Omental fat pad (tissue), 3 donors: ENCODE measurements at regions not wholly inside any gene's neighbourhood (a gene's known extent, or its start where the extent isn't known, plus 50 kb on each side); places are given as distances from the start of the nearest gene placed in this dataset.

Source experiments
- ATAC-seq: fragments of 150-250 bp; one replicate; pipeline ENCODE4 v1.9.1; 2016; ENCODE audit warnings: mild to moderate bottlenecking, moderate library complexity; ENCODE audit not compliant: low FRiP score
- DNase-seq: peaks from one replicate; pipeline ENCODE4 v3.0.0-alpha.2; 2019; ENCODE audit warnings: low spot score
- TF ChIP-seq, protein P1 (sequence below), 3 donors: fragments of 450-650 bp; IDR thresholded peaks; one replicate each; pipeline ENCODE4 v1.5.1; 2016 to 2017; ENCODE audit warnings: antibody characterized with exemption in 3 of 3, mild to moderate bottlenecking in 3 of 3, moderate library complexity in 2 of 3

GRCh38 chr4:186002853-186003252 lies 66.1 kb upstream of the TLR3 start:
- ATAC-seq: no peak
- no peak for DNase-seq
- TF ChIP-seq, protein P1, sequence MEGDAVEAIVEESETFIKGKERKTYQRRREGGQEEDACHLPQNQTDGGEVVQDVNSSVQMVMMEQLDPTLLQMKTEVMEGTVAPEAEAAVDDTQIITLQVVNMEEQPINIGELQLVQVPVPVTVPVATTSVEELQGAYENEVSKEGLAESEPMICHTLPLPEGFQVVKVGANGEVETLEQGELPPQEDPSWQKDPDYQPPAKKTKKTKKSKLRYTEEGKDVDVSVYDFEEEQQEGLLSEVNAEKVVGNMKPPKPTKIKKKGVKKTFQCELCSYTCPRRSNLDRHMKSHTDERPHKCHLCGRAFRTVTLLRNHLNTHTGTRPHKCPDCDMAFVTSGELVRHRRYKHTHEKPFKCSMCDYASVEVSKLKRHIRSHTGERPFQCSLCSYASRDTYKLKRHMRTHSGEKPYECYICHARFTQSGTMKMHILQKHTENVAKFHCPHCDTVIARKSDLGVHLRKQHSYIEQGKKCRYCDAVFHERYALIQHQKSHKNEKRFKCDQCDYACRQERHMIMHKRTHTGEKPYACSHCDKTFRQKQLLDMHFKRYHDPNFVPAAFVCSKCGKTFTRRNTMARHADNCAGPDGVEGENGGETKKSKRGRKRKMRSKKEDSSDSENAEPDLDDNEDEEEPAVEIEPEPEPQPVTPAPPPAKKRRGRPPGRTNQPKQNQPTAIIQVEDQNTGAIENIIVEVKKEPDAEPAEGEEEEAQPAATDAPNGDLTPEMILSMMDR (IDR thresholded peaks at IDR 0.05): no peak

DNA sequence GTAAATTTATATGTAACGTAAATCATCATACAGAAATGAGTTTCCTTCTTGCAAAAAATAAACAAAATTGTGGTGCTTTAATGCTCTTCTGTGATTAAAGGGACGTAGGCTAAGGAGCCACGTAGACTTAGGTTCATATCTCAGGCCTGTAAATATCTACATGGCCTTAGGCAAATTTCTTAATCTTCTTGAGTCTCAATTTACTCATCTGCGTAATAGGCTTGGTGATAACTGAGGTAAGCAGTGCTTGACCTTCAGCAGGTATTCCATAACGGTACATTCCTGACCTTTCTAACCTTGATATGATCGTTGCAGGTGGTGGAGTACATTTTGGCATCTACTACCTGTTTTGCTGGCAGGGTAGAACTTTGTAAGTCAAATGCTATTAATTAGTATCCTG lies 65.2 kb upstream of the TLR3 start:
- TF ChIP-seq, protein P1 (IDR thresholded peaks at IDR 0.05): no peak
- DNase-seq: no peak
- ATAC-seq: no peak

- ATAC-seq (no peak), DNase-seq (no peak)
- TF ChIP-seq, protein P1 (IDR thresholded peaks at IDR 0.05): no peak
Measured at GRCh38 chr4:186008057-186008456, 60.9 kb upstream of the TLR3 start.

- DNase-seq (no peak), ATAC-seq (no peak)
- TF ChIP-seq, protein P1 (IDR thresholded peaks at IDR 0.05): no peak
Measured at GRCh38 chr4:186009976-186010375, 59.0 kb upstream of the TLR3 start.

DNA sequence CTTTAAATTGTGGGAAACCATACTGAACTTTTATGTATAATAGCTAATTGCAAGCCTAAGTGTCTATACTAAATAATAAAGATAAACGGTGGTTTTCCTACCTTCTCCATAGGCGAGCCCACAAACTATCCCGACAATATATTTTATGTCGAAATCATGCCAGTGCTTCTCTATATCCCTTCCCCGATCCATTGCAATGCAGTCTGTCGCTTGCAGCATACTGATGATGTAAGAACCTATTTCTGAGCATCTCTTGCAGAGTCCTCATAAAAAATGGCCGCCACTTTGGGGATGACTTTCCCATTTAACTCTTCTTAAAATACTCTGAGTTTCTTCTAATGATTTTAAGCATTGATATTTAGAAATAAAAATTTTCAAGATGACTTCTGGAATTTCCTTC lies 58.1 kb upstream of the TLR3 start:
- ATAC-seq (no peak), DNase-seq (no peak)
- TF ChIP-seq, protein P1 (IDR thresholded peaks at IDR 0.05): no peak

DNA sequence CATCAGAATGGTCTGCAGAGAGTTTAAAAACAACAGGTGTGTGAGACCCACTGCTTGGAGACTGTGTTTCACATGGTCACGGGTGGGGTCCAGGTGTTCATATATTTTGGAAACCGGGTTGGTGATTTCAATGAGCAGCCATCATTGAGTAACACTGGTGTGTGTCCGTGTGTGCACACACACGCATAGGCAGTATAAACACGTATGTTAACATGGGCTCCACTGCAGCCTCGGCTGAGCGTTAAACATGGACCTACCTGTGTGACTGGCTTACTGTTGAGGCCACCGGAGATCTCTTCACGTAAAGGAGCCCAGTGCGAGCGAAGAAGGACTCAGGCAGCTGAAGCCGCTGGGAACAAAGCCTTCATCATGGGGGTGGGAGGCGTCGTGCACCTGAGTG lies 56.9 kb upstream of the TLR3 start:
- TF ChIP-seq, protein P1 (IDR thresholded peaks at IDR 0.05): no peak
- DNase-seq (no peak), ATAC-seq (no peak)

DNA sequence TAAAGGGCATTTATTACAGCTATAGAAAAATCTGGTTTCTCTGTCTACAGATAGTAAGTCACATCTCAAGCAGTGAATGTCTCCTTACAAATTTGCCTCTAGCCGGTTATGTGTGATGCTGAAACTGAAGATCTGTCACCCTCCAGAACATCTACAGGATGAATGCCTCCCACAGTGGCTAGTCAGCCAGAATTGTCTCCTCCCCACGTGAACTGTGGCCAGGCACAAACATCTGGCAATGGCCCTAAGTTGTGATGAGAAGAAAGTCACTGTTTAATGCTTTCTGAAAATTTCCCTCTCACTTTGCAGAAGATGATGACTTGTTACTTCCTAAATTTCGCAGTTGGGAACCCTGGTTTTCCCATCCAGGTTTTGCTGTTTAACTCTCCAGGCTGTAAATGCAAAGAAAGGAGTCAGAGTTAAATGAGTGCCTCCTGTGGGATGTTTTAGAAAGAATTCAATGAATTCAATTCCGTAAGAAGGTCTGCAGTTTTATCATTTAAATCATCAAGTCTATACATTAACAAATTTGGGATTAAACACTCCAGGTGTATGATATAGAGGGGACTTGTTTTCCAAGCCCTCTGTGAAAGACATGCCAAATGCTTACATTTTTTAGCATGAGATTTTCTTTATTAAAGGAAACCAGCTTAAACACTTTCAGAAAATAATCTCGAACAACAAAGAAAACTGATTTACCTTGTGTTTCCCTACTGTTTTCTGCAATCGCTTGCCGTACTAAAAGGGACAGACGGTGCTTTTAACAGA lies 55.4 kb upstream of the TLR3 start:
- no peak for DNase-seq
- no peak for ATAC-seq
- TF ChIP-seq, protein P1 (IDR thresholded peaks at IDR 0.05): no peak
